ENCODE measurements at regions not wholly inside any gene's neighbourhood (a gene's known extent, or its start where the extent isn't known, plus 50 kb on each side); places are given as distances from the start of the nearest gene placed in this dataset.

DNA sequence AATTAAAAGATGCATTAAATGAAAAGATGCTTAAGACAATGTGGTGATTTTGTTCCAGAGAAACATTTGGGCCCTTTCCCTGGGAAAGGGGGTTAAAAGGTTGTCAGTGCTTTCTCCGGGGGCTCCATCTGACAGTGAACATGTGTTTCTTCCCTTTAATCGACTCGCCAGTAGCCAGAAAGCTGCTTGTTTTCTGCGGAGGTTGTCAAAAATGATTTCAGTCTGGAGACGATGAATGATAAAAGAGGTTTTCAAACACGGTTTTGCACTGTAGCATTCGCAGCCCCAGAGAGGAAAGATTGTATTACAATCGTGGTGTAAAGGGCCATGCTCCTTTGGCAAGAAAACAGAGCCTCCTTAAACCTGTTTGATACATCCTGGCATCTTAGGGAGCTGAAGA, 111.5 kb upstream of the MEIS1 start:
- FAIRE-seq (no peak), DNase-seq (ENCODE audit: low spot score) (no peak), ATAC-seq (no peak)
- TF ChIP-seq ZNF160 (CRISPR knock-in tag; IDR thresholded peaks at IDR 0.05) = no peak
- TF ChIP-seq ZNF441 (CRISPR knock-in tag; IDR thresholded peaks at IDR 0.05; ENCODE audit: borderline replicate concordance) = no peak
- no peak for TF ChIP-seq FOSL2 (CRISPR knock-in tag; IDR thresholded peaks at IDR 0.05)
- no peak for TF ChIP-seq KLF12 (CRISPR knock-in tag; IDR thresholded peaks at IDR 0.05; ENCODE audit: borderline replicate concordance)
- no peak for TF ChIP-seq ZNF382 (CRISPR knock-in tag; IDR thresholded peaks at IDR 0.05; ENCODE audit: borderline replicate concordance)
- TF ChIP-seq, protein P1, sequence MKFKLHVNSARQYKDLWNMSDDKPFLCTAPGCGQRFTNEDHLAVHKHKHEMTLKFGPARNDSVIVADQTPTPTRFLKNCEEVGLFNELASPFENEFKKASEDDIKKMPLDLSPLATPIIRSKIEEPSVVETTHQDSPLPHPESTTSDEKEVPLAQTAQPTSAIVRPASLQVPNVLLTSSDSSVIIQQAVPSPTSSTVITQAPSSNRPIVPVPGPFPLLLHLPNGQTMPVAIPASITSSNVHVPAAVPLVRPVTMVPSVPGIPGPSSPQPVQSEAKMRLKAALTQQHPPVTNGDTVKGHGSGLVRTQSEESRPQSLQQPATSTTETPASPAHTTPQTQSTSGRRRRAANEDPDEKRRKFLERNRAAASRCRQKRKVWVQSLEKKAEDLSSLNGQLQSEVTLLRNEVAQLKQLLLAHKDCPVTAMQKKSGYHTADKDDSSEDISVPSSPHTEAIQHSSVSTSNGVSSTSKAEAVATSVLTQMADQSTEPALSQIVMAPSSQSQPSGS (CRISPR knock-in tag; IDR thresholded peaks at IDR 0.05) = no peak
- ChIA-PET POLR2A (no interaction called here), CTCF (ENCODE audit: low intra/inter-chr PET ratio, low total read pairs) (no interaction called here)
- in situ Hi-C loops (cut with HindIII; ENCODE audit: extremely low pct_ligation_motif_present, low pct_unique_long_range_greater_than_20kb) = no loop called here
- H3K36me3 ChIP-seq (replicated peaks in 1 of 2; ENCODE audit: control insufficient read depth in 1 of 2, insufficient read depth in 2 of 2, low read length in 2 of 2) = no peaks in the 10 kb centered on the region
- no peaks in the 10 kb centered on the region for H4K20me1 ChIP-seq (ENCODE audit: insufficient read depth, low read length)
- WGBS (ENCODE audit: low lambda C conversion rate) = 3% methylated on average over 8 of the region's 8 CpGs
- no TSS peak for BruUV-seq (replicated peaks)
- no peak overlapping the region for H3K4me3 ChIP-seq (replicated peaks in 1 of 3; ENCODE audit: insufficient read depth in 1 of 3, low read depth in 2 of 3, low read length in 3 of 3)
- H3K4me2 ChIP-seq (ENCODE audit: low read depth, low read length) = no peak overlapping the region
- no peaks in the 10 kb centered on the region for H3K4me1 ChIP-seq (ENCODE audit: insufficient read depth, low read length)
- H2AFZ ChIP-seq (ENCODE audit: low read length) = no peak overlapping the region
- intact Hi-C loops (cut with micrococcal nuclease; ENCODE audit: unreplicated experiment) = no loop called here
- peaks cover 0 to 9% of the 10 kb centered on the region in 2 experiments; a peak in 2 of 5 replicates for H3K27me3 ChIP-seq (ENCODE audit: control insufficient read depth in 1 of 2, insufficient read depth in 2 of 2, low read length in 2 of 2)
- H3K27ac ChIP-seq (ENCODE audit: extremely low read length, insufficient read depth, low read length) = no peak overlapping the region
- H3K9ac ChIP-seq (ENCODE audit: insufficient read depth, low read depth, low read length) = no peak overlapping the region
- H3K79me2 ChIP-seq (ENCODE audit: insufficient read depth, low read length) = no peaks in the 10 kb centered on the region
- no peaks in the 10 kb centered on the region for H3K9me3 ChIP-seq (ENCODE audit: low read length)

DNA sequence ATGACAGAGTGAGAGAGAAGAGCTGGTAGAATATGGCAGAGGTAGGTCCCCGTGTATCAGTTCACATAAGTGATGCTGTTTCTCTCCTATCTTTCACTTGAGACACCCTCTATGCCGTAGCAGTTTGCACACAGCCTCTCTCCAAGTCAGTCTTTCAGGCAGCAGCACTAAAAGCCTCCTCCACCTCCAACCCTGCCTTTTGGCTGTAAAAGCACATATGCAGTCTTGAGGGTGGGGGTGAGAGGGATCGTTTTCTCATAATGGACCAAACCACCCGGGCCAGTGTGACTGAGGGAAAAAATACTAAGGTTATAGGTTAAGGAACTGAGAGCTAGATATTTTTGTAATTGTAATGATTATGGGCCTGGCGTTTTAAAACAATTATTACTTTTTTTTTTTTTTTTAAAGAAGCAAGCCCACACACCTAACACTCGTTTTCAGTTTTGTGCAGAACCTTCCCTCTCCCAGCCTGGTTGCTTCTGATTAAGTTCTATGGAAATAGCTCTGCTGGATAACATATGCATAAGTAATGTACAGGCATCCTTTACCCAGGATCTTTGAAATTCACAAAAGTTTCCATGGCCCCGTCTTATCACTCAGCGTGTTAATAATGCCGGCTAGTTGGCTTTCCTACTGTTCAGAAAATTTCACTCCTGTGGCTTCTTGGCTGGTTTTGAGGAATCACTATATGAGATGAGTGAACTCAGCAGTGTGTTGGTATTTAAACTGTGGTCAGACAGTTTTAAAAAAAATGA, 112.2 kb upstream of the MEIS1 start:
- CTCF ChIA-PET (ENCODE audit: low intra/inter-chr PET ratio, low total read pairs) = no interaction called here
- no peaks in the 10 kb centered on the region for H3K4me1 ChIP-seq (ENCODE audit: insufficient read depth, low read length)
- ATAC-seq (no peak), FAIRE-seq (no peak), DNase-seq (ENCODE audit: low spot score) (no peak)
- H3K27me3 ChIP-seq (ENCODE audit: control insufficient read depth in 1 of 2, insufficient read depth in 2 of 2, low read length in 2 of 2) = peaks cover 0 to 5% of the 10 kb centered on the region in 2 experiments; a peak in 2 of 5 replicates
- no peaks in the 10 kb centered on the region for H4K20me1 ChIP-seq (ENCODE audit: insufficient read depth, low read length)
- POLR2A ChIA-PET = no interaction called here
- no peaks in the 10 kb centered on the region for H3K9me3 ChIP-seq (ENCODE audit: low read length)
- in situ Hi-C loops (cut with HindIII; ENCODE audit: extremely low pct_ligation_motif_present, low pct_unique_long_range_greater_than_20kb) (no loop called here), intact Hi-C loops (cut with micrococcal nuclease; ENCODE audit: unreplicated experiment) (no loop called here)
- H3K27ac ChIP-seq (ENCODE audit: extremely low read length, insufficient read depth, low read length) = no peak overlapping the region
- no TSS peak for BruUV-seq (replicated peaks)
- H3K4me2 ChIP-seq (ENCODE audit: low read depth, low read length) = no peak overlapping the region
- no peaks in the 10 kb centered on the region for H3K79me2 ChIP-seq (ENCODE audit: insufficient read depth, low read length)
- no peaks in the 10 kb centered on the region for H3K36me3 ChIP-seq (replicated peaks in 1 of 2; ENCODE audit: control insufficient read depth in 1 of 2, insufficient read depth in 2 of 2, low read length in 2 of 2)
- 4% methylated on average over 9 of the region's 9 CpGs for WGBS (ENCODE audit: low lambda C conversion rate)
- H2AFZ ChIP-seq (ENCODE audit: low read length) = no peak overlapping the region
- H3K4me3 ChIP-seq (replicated peaks in 1 of 3; ENCODE audit: insufficient read depth in 1 of 3, low read depth in 2 of 3, low read length in 3 of 3) = no peak overlapping the region
- H3K9ac ChIP-seq (ENCODE audit: insufficient read depth, low read depth, low read length) = no peak overlapping the region
- TF ChIP-seq, protein P2, sequence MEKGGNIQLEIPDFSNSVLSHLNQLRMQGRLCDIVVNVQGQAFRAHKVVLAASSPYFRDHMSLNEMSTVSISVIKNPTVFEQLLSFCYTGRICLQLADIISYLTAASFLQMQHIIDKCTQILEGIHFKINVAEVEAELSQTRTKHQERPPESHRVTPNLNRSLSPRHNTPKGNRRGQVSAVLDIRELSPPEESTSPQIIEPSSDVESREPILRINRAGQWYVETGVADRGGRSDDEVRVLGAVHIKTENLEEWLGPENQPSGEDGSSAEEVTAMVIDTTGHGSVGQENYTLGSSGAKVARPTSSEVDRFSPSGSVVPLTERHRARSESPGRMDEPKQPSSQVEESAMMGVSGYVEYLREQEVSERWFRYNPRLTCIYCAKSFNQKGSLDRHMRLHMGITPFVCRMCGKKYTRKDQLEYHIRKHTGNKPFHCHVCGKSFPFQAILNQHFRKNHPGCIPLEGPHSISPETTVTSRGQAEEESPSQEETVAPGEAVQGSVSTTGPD (CRISPR knock-in tag; IDR thresholded peaks at IDR 0.05) = no peak
- TF ChIP-seq YEATS4 (CRISPR knock-in tag; IDR thresholded peaks at IDR 0.05; ENCODE audit: borderline replicate concordance) (no peak), NFIC (IDR thresholded peaks at IDR 0.05; ENCODE audit: low read length) (no peak), ZNF33B (CRISPR knock-in tag; IDR thresholded peaks at IDR 0.05) (no peak), ZNF782 (CRISPR knock-in tag; IDR thresholded peaks at IDR 0.05; ENCODE audit: borderline replicate concordance) (no peak)
- TF ChIP-seq, protein P3, sequence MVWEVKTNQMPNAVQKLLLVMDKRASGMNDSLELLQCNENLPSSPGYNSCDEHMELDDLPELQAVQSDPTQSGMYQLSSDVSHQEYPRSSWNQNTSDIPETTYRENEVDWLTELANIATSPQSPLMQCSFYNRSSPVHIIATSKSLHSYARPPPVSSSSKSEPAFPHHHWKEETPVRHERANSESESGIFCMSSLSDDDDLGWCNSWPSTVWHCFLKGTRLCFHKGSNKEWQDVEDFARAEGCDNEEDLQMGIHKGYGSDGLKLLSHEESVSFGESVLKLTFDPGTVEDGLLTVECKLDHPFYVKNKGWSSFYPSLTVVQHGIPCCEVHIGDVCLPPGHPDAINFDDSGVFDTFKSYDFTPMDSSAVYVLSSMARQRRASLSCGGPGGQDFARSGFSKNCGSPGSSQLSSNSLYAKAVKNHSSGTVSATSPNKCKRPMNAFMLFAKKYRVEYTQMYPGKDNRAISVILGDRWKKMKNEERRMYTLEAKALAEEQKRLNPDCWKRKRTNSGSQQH (CRISPR knock-in tag; IDR thresholded peaks at IDR 0.05; ENCODE audit: low read depth) = no peak
- TF ChIP-seq, protein P4, sequence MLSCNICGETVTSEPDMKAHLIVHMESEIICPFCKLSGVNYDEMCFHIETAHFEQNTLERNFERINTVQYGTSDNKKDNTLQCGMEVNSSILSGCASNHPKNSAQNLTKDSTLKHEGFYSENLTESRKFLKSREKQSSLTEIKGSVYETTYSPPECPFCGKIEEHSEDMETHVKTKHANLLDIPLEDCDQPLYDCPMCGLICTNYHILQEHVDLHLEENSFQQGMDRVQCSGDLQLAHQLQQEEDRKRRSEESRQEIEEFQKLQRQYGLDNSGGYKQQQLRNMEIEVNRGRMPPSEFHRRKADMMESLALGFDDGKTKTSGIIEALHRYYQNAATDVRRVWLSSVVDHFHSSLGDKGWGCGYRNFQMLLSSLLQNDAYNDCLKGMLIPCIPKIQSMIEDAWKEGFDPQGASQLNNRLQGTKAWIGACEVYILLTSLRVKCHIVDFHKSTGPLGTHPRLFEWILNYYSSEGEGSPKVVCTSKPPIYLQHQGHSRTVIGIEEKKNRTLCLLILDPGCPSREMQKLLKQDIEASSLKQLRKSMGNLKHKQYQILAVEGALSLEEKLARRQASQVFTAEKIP (CRISPR knock-in tag; IDR thresholded peaks at IDR 0.05; ENCODE audit: borderline replicate concordance) = no peak
